ENCODE measurements at regions not wholly inside any gene's neighbourhood (a gene's known extent, or its start where the extent isn't known, plus 50 kb on each side); places are given as distances from the start of the nearest gene placed in this dataset.
A peak's percentile ranks its signal among the peaks of the same experiment; 100 is the strongest.
"Not testable (repeated sequence)": the region's sequence is repeated elsewhere in the genome, so short reads cannot be mapped to it uniquely, and the experiment has no call there.

DNA sequence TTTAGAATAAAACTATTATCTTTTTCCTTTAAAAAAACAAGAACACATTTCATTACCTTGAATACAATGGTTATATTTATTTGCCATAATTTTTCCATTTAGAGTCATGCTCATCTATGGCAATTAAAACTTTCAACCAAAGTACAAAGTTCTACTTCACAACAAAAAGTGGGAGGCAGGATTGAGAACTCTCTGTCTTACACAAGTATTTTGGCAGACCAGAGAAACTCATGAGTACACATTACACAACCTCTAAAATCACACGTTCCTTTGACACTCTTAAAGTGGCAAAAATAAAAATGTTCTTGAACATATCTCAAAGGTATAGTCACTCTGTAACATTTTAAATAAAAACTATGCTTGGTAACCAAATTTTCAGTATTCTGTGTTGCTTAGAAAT is 213.4 kb downstream of the IL15 start:
- no peaks in the 10 kb centered on the region for H3K36me3 ChIP-seq (ENCODE audit: control insufficient read depth, insufficient read depth, low read length)
- H3K4me1 ChIP-seq (ENCODE audit: control insufficient read depth, insufficient read depth, low read length) = peaks cover 3% of the 10 kb centered on the region
- no peak overlapping the region for H3K4me3 ChIP-seq (ENCODE audit: low read length)
- H3K27ac ChIP-seq (ENCODE audit: low read length) = no peak overlapping the region
- H3K9me3 ChIP-seq (ENCODE audit: control insufficient read depth, low read depth, low read length) = no peaks in the 10 kb centered on the region
- no peak for DNase-seq
- WGBS (ENCODE audit: insufficient coverage, low lambda C conversion rate) = no CpG with 5 or more reads among the region's 1 CpG
- no peaks in the 10 kb centered on the region for H3K27me3 ChIP-seq (ENCODE audit: control insufficient read depth, insufficient read depth, low read length)

DNA sequence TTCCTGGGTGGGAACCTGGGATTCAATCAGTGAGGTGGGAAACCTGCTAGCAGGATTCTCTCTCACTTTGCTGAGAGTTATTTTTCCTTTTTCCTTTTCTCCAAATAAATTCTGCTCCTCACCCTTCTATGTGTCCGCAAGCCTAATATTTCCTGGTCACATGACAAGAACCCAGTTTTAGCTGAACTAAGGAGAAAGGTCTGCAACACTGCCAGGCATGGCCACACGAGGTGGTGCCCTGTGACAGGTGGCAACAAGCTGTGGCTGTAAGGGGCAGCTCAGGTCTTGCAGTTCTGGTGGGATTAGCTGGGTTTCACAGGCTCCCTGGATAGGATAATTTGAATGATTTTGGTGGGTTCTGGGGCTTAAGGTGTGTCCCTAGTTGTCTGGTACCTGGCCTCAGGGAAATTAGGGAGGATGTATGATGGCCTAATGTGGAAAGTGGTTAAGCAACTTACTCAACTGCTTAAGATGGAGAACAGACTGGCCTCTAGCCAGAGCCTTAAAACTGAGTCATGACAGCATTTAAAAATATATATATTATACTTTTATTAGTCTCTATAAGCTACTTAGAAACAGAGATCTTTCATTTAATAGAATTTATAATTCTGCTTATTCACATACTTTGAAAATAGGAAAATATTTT is 215.0 kb downstream of the IL15 start:
- Histone ChIP-seq H3K9me3 (ENCODE audit: control insufficient read depth, low read depth, low read length) (no peaks in the 10 kb centered on the region), H3K36me3 (ENCODE audit: control insufficient read depth, insufficient read depth, low read length) (no peaks in the 10 kb centered on the region), H3K4me1 (ENCODE audit: control insufficient read depth, insufficient read depth, low read length) (peaks cover 3% of the 10 kb centered on the region), H3K27me3 (ENCODE audit: control insufficient read depth, insufficient read depth, low read length) (no peaks in the 10 kb centered on the region), H3K27ac (ENCODE audit: low read length) (no peak overlapping the region), H3K4me3 (ENCODE audit: low read length) (no peak overlapping the region)
- no peak for DNase-seq
- no CpG with 5 or more reads among the region's 2 CpGs for WGBS (ENCODE audit: insufficient coverage, low lambda C conversion rate)

DNA sequence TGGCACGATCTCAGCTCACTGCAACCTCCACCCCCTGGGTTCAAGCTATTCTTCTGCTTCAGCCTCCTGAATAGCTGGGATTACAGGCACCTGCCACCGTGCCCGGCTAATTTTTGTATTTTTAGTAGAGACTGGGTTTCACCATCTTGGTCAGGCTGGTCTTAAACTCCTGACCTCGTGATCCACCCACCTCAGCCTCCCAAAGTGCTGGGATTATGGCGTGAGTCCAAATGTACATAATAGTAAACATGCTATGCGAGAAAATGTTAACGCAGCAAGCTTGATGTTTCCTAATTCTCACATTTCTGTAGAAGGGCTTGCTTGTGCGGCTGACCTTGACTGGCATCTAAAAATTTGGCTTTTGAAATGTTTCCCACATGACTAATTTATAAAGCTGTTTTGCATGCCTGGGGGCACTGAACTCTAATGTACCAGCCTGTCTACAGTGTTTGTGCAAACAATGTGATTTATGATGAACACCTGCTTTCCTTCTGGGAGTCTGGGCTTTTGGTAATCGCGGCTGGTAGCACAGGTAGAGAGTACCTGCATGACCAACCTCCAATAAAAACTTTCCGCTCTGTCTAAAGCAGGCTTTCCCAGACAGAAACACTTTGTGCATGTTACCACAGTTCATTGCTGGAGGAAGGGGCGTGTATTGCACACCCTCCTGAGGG is 216.8 kb downstream of the IL15 start:
- H3K27ac ChIP-seq (ENCODE audit: low read length) = peak overlapping the region; percentile 15
- peaks cover 3% of the 10 kb centered on the region for H3K4me1 ChIP-seq (ENCODE audit: control insufficient read depth, insufficient read depth, low read length)
- no peaks in the 10 kb centered on the region for H3K9me3 ChIP-seq (ENCODE audit: control insufficient read depth, low read depth, low read length)
- H3K36me3 ChIP-seq (ENCODE audit: control insufficient read depth, insufficient read depth, low read length) = no peaks in the 10 kb centered on the region
- no CpG with 5 or more reads among the region's 12 CpGs for WGBS (ENCODE audit: insufficient coverage, low lambda C conversion rate)
- peak; percentile 26 to 50 for DNase-seq
- H3K27me3 ChIP-seq (ENCODE audit: control insufficient read depth, insufficient read depth, low read length) = no peaks in the 10 kb centered on the region
- H3K4me3 ChIP-seq (ENCODE audit: low read length) = no peak overlapping the region

DNA sequence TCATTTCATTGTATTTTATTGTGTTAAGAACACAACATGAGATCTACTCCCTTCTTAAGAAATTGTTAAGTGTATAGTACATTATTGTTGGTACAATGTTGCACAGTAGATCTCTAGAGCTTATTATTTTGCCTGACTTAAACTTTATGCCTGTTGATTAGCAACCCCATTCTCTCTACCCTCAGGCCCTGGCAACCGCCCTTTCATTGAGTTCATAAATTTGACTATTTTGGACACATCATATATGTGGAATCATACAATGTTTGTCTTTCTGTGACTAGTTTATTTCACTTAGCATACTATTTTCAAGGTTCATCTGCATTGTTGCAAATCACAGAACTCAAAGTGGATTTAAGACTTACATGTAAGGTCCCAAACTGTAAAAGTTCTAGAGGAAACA is 222.1 kb downstream of the IL15 start:
- no peak for DNase-seq
- no CpG with 5 or more reads among the region's 1 CpG for WGBS (ENCODE audit: insufficient coverage, low lambda C conversion rate)
- H3K27me3 ChIP-seq (ENCODE audit: control insufficient read depth, insufficient read depth, low read length) = no peaks in the 10 kb centered on the region

DNA sequence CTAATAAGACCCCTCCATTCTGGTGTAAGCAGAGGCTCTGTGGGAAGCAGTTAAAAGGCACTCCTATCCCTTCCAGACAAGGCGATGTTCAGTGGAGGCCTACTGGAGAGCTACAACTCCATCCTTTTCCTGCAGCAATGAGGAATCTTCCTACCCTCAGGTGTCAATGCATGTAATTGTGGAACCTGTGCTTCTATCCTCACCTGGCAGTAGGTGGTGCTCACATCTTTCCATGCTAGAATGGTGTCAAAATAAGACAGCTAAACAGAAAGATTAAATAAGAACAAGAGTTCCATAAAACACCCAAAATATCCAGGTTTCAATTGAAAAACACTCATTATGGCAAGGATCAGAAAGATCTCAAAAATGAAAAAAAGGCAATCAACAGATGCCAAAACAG is 224.6 kb downstream of the IL15 start:
- no peak overlapping the region for H3K27ac ChIP-seq (ENCODE audit: low read length)
- no CpG with 5 or more reads among the region's 1 CpG for WGBS (ENCODE audit: insufficient coverage, low lambda C conversion rate)
- H3K36me3 ChIP-seq (ENCODE audit: control insufficient read depth, insufficient read depth, low read length) = no peaks in the 10 kb centered on the region
- no peak overlapping the region for H3K4me3 ChIP-seq (ENCODE audit: low read length)
- H3K4me1 ChIP-seq (ENCODE audit: control insufficient read depth, insufficient read depth, low read length) = no peaks in the 10 kb centered on the region
- H3K9me3 ChIP-seq (ENCODE audit: control insufficient read depth, low read depth, low read length) = no peaks in the 10 kb centered on the region
- peak in 1 of 2 donors; percentile 1 for DNase-seq
- no peaks in the 10 kb centered on the region for H3K27me3 ChIP-seq (ENCODE audit: control insufficient read depth, insufficient read depth, low read length)

More for the DNA sequence above, 222.1 kb downstream of the IL15 start:
- Histone ChIP-seq H3K9me3 (ENCODE audit: control insufficient read depth, low read depth, low read length) (no peaks in the 10 kb centered on the region), H3K4me1 (ENCODE audit: control insufficient read depth, insufficient read depth, low read length) (no peaks in the 10 kb centered on the region), H3K36me3 (ENCODE audit: control insufficient read depth, insufficient read depth, low read length) (no peaks in the 10 kb centered on the region), H3K4me3 (ENCODE audit: low read length) (no peak overlapping the region), H3K27ac (ENCODE audit: low read length) (no peak overlapping the region)

DNA sequence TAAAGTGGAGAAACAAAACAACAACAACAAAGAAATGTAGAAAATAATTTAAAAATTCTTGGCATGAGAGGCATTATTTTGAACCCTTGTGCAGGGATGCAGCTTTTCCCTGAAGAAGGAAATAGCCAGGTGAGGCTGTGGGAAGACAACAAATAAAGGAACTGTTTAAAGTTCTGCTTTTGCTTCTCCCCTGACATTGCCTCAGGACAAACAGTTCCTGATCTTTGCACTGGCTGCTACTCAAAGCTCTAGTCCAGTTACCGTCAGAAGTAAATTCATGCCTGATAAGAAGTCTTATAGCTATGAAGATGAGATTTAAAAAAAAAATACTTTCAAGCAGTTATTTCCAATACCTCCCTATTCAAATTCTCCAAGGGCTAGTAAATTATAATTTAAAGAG is 233.8 kb downstream of the IL15 start:
- no peaks in the 10 kb centered on the region for H3K27me3 ChIP-seq (ENCODE audit: control insufficient read depth, insufficient read depth, low read length)
- H3K4me1 ChIP-seq (ENCODE audit: control insufficient read depth, insufficient read depth, low read length) = no peaks in the 10 kb centered on the region
- H3K4me3 ChIP-seq (ENCODE audit: low read length) = no peak overlapping the region
- no peak overlapping the region for H3K27ac ChIP-seq (ENCODE audit: low read length)
- DNase-seq = no peak
- no peaks in the 10 kb centered on the region for H3K9me3 ChIP-seq (ENCODE audit: control insufficient read depth, low read depth, low read length)
- H3K36me3 ChIP-seq (ENCODE audit: control insufficient read depth, insufficient read depth, low read length) = no peaks in the 10 kb centered on the region
- 29% methylated on average over 1 of the region's 1 CpG for WGBS (ENCODE audit: insufficient coverage, low lambda C conversion rate)

DNA sequence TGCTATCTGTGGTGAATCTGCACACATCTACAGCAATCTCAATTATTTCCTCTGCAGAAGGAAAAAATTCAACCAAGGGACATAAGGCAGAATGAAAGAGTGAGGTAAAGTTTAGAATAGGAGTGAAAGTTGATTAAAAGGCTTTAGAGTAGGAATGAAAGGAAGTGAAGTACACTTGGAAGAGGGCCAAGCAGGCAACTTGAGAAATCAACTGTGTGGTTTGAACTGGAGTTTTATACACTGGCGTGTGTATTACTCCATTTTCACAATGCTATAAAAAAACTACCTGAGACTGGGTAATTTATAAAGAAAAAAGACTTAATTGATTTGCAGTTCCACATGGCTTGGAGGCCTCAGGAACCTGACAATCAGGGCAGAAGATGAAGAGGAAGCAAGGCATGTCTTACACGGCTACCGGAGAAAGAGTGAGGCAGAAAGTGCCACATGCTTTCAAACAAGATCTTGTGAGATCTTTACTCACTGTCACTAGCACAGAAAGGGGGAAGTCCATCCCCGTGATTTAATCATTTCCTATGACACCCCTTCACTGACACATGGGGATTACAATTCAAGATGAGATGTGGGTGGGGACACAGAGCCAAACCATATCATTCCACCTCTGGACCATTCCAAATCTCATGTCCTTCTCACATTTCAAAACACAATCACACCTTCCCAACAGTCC is 234.8 kb downstream of the IL15 start:
- Histone ChIP-seq H3K4me1 (ENCODE audit: control insufficient read depth, insufficient read depth, low read length) (no peaks in the 10 kb centered on the region), H3K36me3 (ENCODE audit: control insufficient read depth, insufficient read depth, low read length) (no peaks in the 10 kb centered on the region), H3K9me3 (ENCODE audit: control insufficient read depth, low read depth, low read length) (no peaks in the 10 kb centered on the region), H3K27me3 (ENCODE audit: control insufficient read depth, insufficient read depth, low read length) (no peaks in the 10 kb centered on the region), H3K4me3 (ENCODE audit: low read length) (no peak overlapping the region), H3K27ac (ENCODE audit: low read length) (no peak overlapping the region)
- no CpG with 5 or more reads among the region's 4 CpGs for WGBS (ENCODE audit: insufficient coverage, low lambda C conversion rate)
- no peak for DNase-seq

DNA sequence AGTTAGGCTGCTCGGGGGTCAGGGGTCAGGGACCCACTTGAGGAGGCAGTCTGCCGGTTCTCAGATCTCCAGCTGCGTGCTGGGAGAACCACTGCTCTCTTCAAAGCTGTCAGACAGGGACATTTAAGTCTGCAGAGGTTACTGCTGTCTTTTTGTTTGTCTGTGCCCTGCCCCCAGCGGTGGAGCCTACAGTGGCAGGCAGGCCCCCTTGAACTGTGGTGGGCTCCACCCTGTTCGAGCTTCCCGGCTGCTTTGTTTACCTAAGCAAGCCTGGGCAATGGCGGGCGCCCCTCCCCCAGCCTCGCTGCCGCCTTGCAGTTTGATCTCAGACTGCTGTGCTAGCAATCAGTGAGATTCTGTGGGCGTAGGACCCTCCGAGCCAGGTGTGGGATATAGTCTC is 246.3 kb downstream of the IL15 start:
- not testable (repeated sequence) for H3K9me3 ChIP-seq (ENCODE audit: control insufficient read depth, low read depth, low read length); H3K4me1 ChIP-seq (ENCODE audit: control insufficient read depth, insufficient read depth, low read length); H3K27me3 ChIP-seq (ENCODE audit: control insufficient read depth, insufficient read depth, low read length); H3K36me3 ChIP-seq (ENCODE audit: control insufficient read depth, insufficient read depth, low read length); DNase-seq; H3K27ac ChIP-seq (ENCODE audit: low read length); H3K4me3 ChIP-seq (ENCODE audit: low read length)
- no CpG with 5 or more reads among the region's 12 CpGs for WGBS (ENCODE audit: insufficient coverage, low lambda C conversion rate)

DNA sequence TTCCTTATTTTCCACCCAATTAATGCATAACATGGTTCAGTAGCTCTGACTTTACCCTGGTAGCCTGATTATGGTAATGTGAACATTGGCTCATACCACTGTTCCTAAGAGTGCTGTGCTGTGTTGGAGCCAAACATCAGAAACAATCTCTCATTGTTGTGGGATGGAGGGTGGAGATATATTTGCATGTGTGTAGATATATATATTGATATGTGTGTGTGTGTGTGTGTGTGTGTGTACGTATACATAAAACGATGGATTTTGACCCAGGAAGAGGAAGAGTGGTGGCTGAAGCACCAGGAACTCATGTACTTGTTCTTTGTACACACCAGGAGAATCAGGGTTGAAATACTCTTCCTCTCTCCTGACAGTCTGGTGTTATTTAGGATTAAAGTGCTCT is 247.7 kb downstream of the IL15 start:
- H3K36me3 ChIP-seq (ENCODE audit: control insufficient read depth, insufficient read depth, low read length) = no peaks in the 10 kb centered on the region
- no peaks in the 10 kb centered on the region for H3K9me3 ChIP-seq (ENCODE audit: control insufficient read depth, low read depth, low read length)
- WGBS (ENCODE audit: insufficient coverage, low lambda C conversion rate) = 90% methylated on average over 2 of the region's 2 CpGs
- H3K4me1 ChIP-seq (ENCODE audit: control insufficient read depth, insufficient read depth, low read length) = no peaks in the 10 kb centered on the region
- no peak overlapping the region for H3K4me3 ChIP-seq (ENCODE audit: low read length)
- H3K27ac ChIP-seq (ENCODE audit: low read length) = no peak overlapping the region
- H3K27me3 ChIP-seq (ENCODE audit: control insufficient read depth, insufficient read depth, low read length) = no peaks in the 10 kb centered on the region
- no peak for DNase-seq

DNA sequence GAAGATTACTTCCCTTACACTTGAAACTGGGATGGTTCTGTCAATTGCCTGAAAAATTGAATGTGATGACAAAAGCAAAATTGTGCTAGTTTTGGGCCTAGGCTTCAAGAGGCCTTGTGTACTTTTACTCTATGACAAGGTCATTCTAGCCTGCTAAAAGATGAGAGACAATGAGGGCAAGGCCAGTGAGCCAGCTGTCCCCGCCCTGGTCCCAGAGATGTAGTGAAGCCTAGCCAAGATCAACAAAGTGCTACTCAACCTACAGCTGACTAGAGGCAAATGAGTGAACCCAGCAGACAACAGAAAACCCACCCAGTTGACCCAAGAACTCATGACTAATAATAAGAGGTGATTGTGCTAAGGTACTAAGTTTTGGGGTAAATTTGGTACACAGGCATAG is 248.7 kb downstream of the IL15 start:
- Histone ChIP-seq H3K27ac (ENCODE audit: low read length) (no peak overlapping the region), H3K27me3 (ENCODE audit: control insufficient read depth, insufficient read depth, low read length) (no peaks in the 10 kb centered on the region), H3K4me1 (ENCODE audit: control insufficient read depth, insufficient read depth, low read length) (no peaks in the 10 kb centered on the region), H3K4me3 (ENCODE audit: low read length) (no peak overlapping the region), H3K36me3 (ENCODE audit: control insufficient read depth, insufficient read depth, low read length) (no peaks in the 10 kb centered on the region), H3K9me3 (ENCODE audit: control insufficient read depth, low read depth, low read length) (no peaks in the 10 kb centered on the region)
- DNase-seq = no peak
- no CpG with 5 or more reads among the region's 1 CpG for WGBS (ENCODE audit: insufficient coverage, low lambda C conversion rate)

Data from large intestine (tissue), 3 donors.